ENCODE measurements at regions not wholly inside any gene's neighbourhood (a gene's known extent, or its start where the extent isn't known, plus 50 kb on each side); places are given as distances from the start of the nearest gene placed in this dataset.

DNA sequence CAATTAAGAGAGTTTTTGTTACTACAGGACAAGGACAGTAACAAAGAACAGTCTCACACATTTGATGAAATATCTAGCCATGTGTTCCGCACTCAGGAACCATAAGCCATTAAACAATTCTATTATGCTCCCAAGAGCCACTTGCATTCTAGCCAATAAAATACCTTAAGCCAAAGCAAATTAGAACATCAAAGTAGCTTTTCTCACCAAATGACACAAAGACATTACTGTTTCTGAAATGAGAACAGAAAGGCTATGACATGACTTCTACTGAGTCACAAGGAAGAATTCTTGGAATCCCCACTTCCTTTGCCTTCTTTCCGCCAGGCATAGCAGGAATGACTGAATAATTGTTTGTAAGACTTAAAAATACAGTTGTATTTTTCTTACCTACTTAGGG lies 445.8 kb downstream of the ATP23 start:
- no peak for TF ChIP-seq POLR2AphosphoS5 (IDR thresholded peaks at IDR 0.05)
- TF ChIP-seq, protein P1, sequence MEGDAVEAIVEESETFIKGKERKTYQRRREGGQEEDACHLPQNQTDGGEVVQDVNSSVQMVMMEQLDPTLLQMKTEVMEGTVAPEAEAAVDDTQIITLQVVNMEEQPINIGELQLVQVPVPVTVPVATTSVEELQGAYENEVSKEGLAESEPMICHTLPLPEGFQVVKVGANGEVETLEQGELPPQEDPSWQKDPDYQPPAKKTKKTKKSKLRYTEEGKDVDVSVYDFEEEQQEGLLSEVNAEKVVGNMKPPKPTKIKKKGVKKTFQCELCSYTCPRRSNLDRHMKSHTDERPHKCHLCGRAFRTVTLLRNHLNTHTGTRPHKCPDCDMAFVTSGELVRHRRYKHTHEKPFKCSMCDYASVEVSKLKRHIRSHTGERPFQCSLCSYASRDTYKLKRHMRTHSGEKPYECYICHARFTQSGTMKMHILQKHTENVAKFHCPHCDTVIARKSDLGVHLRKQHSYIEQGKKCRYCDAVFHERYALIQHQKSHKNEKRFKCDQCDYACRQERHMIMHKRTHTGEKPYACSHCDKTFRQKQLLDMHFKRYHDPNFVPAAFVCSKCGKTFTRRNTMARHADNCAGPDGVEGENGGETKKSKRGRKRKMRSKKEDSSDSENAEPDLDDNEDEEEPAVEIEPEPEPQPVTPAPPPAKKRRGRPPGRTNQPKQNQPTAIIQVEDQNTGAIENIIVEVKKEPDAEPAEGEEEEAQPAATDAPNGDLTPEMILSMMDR (IDR thresholded peaks at IDR 0.05 in 8 of 11, conservative IDR thresholded peaks at IDR 0.05 in 3 of 11) = no peak

Measured in spleen (tissue), 7 donors.